A673 (cell line): ENCODE measurements at regions not wholly inside any gene's neighbourhood (a gene's known extent, or its start where the extent isn't known, plus 50 kb on each side); places are given as distances from the start of the nearest gene placed in this dataset.

ENCODE experiments used
- BruUV-seq: library from RNA; stranded (reverse); fragments of 400-500 nt; replicated peaks from 2 replicates; lab custom pipeline; 2021; lab: Mats Ljungman, UMichigan
- CTCF ChIA-PET: fragments of 300-600 bp; sonication (Branson Sonifier 250); formaldehyde crosslinking; loops from one replicate; lab custom pipeline; 2022; ENCODE audit warnings: antibody characterized with exemption; lab: Charles Lee
- POLR2A ChIA-PET: fragments of 300-600 bp; sonication (Branson Sonifier 250); formaldehyde crosslinking; loops from one replicate; lab custom pipeline; 2022; ENCODE audit warnings: antibody characterized with exemption; ENCODE audit not compliant: low non-redundant PET; lab: Charles Lee
- DNase-seq: peaks from one replicate; pipeline ENCODE4 v3.0.0-alpha.2; 2015; ENCODE audit warnings: low spot score
- H3K27ac ChIP-seq: fragments of 200-600 bp; sonication (generic); 2 replicates; pipeline ENCODE4 v1.5.1; 2016; ENCODE audit warnings: mixed run types, low read depth, mild to moderate bottlenecking, mixed read lengths, antibody characterized with exemption, low read length; ENCODE audit not compliant: poor library complexity, severe bottlenecking
- H3K27me3 ChIP-seq: fragments of 200-600 bp; sonication (generic); replicated peaks from 2 replicates; pipeline ENCODE4 v1.6.1; 2017; ENCODE audit warnings: mixed run types, low read depth, mild to moderate bottlenecking, mixed read lengths, antibody characterized with exemption, low read length; ENCODE audit not compliant: insufficient read depth, poor library complexity
- H3K36me3 ChIP-seq: fragments of 200-600 bp; sonication (generic); 2 replicates; pipeline ENCODE4 v1.6.1; 2016; ENCODE audit warnings: mixed run types, mild to moderate bottlenecking, mixed read lengths, antibody characterized with exemption, low read length; ENCODE audit not compliant: insufficient read depth, poor library complexity, severe bottlenecking
- H3K4me1 ChIP-seq: fragments of 200-600 bp; sonication (generic); 2 replicates; pipeline ENCODE4 v1.6.1; 2017; ENCODE audit warnings: mixed run types, mild to moderate bottlenecking, mixed read lengths, antibody characterized with exemption, low read length; ENCODE audit not compliant: insufficient read depth, poor library complexity, severe bottlenecking
- H3K4me3 ChIP-seq: fragments of 200-600 bp; sonication (generic); 2 replicates; pipeline ENCODE4 v1.5.1; 2016; ENCODE audit warnings: low read depth, mixed run types, mild to moderate bottlenecking, mixed read lengths, low read length; ENCODE audit not compliant: poor library complexity, severe bottlenecking
- H3K9me3 ChIP-seq: fragments of 200-600 bp; sonication (generic); 2 replicates; pipeline ENCODE4 v1.6.1; 2016; ENCODE audit warnings: mixed run types, low read depth, mild to moderate bottlenecking, mixed read lengths, antibody characterized with exemption, low read length; ENCODE audit not compliant: poor library complexity, severe bottlenecking
- CTCF ChIP-seq: fragments of 300-800, 200-600 bp; sonication (generic); conservative IDR thresholded peaks from 2 replicates; pipeline ENCODE4 v1.5.1; 2017; ENCODE audit warnings: low read depth, mild to moderate bottlenecking, antibody characterized with exemption, low read length, moderate library complexity, mixed read lengths
- EZH2 ChIP-seq: fragments of 200-600 bp; sonication (generic); IDR thresholded peaks from 2 replicates; pipeline ENCODE4 v1.6.1; 2017; ENCODE audit warnings: borderline replicate concordance, low read depth, mild to moderate bottlenecking, mixed read lengths, antibody characterized with exemption, low read length; ENCODE audit not compliant: poor library complexity, severe bottlenecking
- intact Hi-C: fragments of 100-400 bp; cut with micrococcal nuclease; formaldehyde crosslinking; loops from one replicate; pipeline ENCODE4 v1.10.0; 2022; ENCODE audit not compliant: unreplicated experiment

GRCh38 chr13:99124794-99125316 is 75.8 kb upstream of the UBAC2 start:
- Histone ChIP-seq H3K36me3 (no peaks in the 10 kb centered on the region), H3K27me3 (no peaks in the 10 kb centered on the region), H3K4me1 (peaks cover 10% of the 10 kb centered on the region), H3K9me3 (no peaks in the 10 kb centered on the region), H3K27ac (no peak overlapping the region), H3K4me3 (no peak overlapping the region)
- ChIA-PET CTCF (no interaction called here), POLR2A (no interaction called here)
- peak; percentile 65 for DNase-seq
- BruUV-seq, result no TSS peak
- no peak for TF ChIP-seq CTCF
- TF ChIP-seq EZH2, result no peak
- intact Hi-C loops, result no loop called here

- no peaks in the 10 kb centered on the region for H3K27me3 ChIP-seq
- ChIA-PET POLR2A (no interaction called here), CTCF (no interaction called here)
- no peak overlapping the region for H3K4me3 ChIP-seq
- no TSS peak for BruUV-seq
- H3K4me1 ChIP-seq, result peaks cover 10% of the 10 kb centered on the region
- H3K9me3 ChIP-seq, result no peaks in the 10 kb centered on the region
- no peak overlapping the region for H3K27ac ChIP-seq
- intact Hi-C loops, result no loop called here
- DNase-seq, result no peak
- H3K36me3 ChIP-seq, result no peaks in the 10 kb centered on the region
- TF ChIP-seq CTCF (no peak), EZH2 (no peak)
Observed at GRCh38 chr13:99125326-99125915, 75.2 kb upstream of the UBAC2 start.

- no peaks in the 10 kb centered on the region for H3K27me3 ChIP-seq
- H3K27ac ChIP-seq, result no peak overlapping the region
- H3K4me1 ChIP-seq, result peaks cover 10% of the 10 kb centered on the region
- no peaks in the 10 kb centered on the region for H3K36me3 ChIP-seq
- intact Hi-C loops, result no loop called here
- ChIA-PET CTCF (no interaction called here), POLR2A (no interaction called here)
- no peak for DNase-seq
- no peak overlapping the region for H3K4me3 ChIP-seq
- no peak for TF ChIP-seq CTCF
- TF ChIP-seq EZH2, result no peak
- BruUV-seq, result no TSS peak
- H3K9me3 ChIP-seq, result no peaks in the 10 kb centered on the region
Observed at GRCh38 chr13:99126821-99127220, 73.8 kb upstream of the UBAC2 start.
